Stimulated activated CD4-positive, alpha-beta T cell treated with anti-CD3 and anti-CD28 coated beads, Interleukin-1b, Interleukin-23, amount 100 ng/mL, for 4 hours (primary cell): ENCODE measurements at regions not wholly inside any gene's neighbourhood (a gene's known extent, or its start where the extent isn't known, plus 50 kb on each side); places are given as distances from the start of the nearest gene placed in this dataset.

Source experiments
- DNase-seq, 2 donors: peaks; one replicate each; pipeline ENCODE4 v3.0.0-alpha.2; 2020; ENCODE audit warnings: low read depth in 2 of 2

GRCh38 chr4:11603591-11604194, 175.0 kb upstream of the HS3ST1 start:
- DNase-seq = no peak

DNA sequence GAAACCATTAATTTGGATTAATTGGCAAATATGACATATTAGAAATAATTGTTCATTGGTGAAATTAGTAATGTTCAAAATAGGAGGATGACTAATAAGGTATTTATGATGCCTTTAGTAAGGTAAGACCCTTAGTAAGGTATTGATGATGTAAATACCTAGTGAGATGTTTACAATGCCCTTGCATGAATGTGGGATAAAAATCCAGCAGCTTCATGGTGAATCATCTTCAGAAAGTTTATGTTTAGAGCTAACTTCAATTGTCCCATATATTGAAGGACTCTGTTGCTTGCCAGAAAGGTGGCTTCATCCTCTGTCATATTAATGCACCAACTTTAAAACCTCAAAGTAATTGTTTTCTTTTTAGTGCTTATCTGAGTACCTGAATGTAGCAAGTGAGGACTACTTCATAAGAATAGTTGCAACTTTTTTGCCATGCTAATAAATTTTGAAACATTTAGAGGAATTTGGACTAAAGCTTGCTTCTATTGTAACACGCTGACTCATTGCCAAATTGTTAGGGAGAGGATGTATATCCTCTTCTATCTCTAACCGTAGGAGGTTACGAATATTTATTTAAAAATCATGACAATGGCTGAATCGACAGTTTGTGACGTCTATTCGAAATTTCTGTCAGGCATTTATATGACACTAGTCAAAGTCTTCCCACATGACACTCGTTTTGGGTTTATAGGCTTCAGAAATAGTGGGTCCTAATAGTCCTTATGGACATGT, 174.1 kb upstream of the HS3ST1 start:
- DNase-seq = no peak

DNA sequence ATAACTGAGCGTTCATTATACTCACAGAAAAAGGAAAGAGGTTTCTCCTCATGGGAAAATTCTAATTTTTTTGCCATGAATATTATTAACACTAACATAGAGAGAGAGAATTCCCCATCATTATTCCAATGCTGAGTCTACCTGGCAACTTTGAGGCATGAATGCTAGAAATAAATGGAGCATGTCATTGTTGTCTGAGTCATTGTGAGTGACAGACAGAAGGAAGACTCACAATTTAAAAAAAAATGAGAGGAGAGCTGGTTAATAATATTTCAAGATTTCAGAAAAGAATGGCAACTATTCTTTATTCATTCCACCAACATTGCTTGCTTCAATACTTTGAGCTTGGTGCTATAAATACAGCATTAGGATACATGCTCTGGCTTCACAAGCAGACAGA, 170.4 kb upstream of the HS3ST1 start:
- DNase-seq = no peak

GRCh38 chr4:11598591-11598990, 169.9 kb upstream of the HS3ST1 start:
- no peak for DNase-seq

DNA sequence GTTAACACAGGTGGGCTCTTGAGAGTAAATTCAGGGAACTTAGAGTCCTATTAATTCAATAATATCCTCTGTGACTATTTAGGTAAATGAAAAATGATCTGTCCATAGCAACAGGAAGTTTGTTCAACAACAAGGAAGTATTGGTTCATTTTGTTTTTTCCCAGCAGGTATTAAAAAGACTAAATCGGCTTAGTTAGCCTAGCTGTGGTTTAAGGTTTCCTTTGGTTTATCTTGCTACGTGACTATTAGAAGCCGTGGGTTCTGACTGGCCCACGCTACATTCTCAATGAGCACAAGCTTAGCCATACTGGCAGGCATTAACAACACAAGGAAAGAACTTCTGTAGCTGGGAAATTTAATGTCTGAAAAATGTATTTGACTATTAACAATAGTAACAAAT, 168.8 kb upstream of the HS3ST1 start:
- DNase-seq = no peak

- no peak for DNase-seq
Measured at GRCh38 chr4:11596989-11597388, 168.3 kb upstream of the HS3ST1 start.

- DNase-seq = no peak
Measured at GRCh38 chr4:11593576-11594116, 165.0 kb upstream of the HS3ST1 start.

DNA sequence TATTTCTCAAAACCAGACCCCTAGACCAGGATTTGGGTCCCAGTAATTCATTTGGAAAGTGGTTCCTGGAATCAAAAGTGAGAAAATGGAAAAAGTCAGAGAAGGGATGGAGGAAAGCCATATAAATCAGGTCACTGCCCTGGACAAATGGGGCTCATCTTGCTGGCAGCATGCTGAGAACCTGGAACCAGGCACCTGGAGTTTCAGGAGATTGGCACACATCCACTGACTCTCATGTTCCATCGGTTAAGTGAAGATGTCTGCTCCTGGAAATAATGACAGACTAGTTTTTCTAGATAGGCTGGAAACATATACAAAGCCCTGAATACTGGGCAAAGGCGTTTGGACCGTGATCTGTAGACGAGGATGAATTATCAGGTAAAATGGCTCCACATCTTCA, 163.6 kb upstream of the HS3ST1 start:
- no peak for DNase-seq

GRCh38 chr4:11590132-11590531, 161.4 kb upstream of the HS3ST1 start:
- DNase-seq = no peak

- no peak for DNase-seq
Measured at GRCh38 chr4:11589676-11590075, 161.0 kb upstream of the HS3ST1 start.

GRCh38 chr4:11587797-11588196, 159.1 kb upstream of the HS3ST1 start:
- DNase-seq = no peak

GRCh38 chr4:11585506-11585905, 156.8 kb upstream of the HS3ST1 start:
- DNase-seq = no peak

- no peak for DNase-seq
Measured at GRCh38 chr4:11568511-11568910, 139.8 kb upstream of the HS3ST1 start.

DNA sequence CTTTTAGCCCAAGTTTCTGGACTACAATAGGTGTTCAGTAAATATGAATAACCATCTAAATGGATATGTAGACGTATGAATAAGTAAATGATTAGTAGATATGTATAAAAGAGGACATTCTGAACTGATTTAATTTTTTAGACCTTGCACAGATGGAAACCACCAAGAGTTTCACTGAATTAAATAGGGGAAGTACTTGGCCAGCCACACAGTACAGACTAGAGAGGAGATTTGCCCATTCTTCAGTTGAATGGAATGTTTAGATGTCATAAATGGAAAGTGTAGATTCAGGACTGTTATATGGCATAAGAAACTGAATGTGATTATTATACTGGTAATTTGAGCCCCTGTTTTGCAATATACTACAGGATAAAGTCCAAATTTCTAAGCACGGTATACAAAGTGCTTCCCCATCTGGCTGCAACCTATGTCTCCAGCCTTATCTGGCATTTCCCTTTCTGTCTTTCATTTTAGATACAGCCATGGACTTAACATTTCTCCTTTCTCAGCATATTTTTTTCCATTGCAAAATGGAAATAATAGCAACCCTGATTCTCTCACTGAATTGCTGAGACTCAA, 137.8 kb upstream of the HS3ST1 start:
- no peak for DNase-seq

DNA sequence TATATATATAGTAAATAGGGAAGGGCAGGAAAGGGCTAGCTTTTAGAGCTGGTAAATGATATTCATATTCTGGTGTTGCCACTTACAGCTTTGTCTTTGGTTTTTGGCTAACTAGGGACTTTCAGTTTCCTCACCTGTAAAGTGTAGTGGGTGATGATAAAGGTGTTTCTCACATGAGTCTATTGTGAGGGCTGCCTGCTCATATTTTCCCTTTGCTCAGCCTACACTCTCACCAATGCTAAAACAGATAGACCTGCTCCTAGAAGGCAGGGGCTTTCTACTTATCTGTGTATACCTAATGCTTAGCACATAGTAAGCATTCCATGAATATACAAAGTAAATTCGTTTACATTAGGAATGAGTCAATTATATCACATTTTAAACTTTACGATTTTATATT, 137.2 kb upstream of the HS3ST1 start:
- DNase-seq = no peak

DNA sequence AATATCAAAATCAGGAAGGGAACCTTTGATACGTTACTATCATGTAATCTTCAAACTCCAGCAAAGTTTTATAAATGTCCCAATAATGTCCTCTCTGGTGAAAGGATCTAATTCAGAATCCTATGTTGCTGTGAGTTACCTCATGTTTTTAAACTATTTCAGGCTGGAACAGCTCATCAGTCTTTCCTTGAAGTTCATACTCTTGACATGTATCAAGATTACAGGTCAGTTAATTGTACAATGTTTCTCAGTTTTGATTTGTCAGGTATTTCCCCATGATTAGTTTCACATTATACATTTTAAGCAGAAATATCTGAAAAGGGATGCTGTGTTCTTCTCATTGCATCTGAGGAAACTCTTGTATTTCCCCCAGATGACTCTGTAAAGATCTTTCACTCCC, 136.5 kb upstream of the HS3ST1 start:
- no peak for DNase-seq

DNA sequence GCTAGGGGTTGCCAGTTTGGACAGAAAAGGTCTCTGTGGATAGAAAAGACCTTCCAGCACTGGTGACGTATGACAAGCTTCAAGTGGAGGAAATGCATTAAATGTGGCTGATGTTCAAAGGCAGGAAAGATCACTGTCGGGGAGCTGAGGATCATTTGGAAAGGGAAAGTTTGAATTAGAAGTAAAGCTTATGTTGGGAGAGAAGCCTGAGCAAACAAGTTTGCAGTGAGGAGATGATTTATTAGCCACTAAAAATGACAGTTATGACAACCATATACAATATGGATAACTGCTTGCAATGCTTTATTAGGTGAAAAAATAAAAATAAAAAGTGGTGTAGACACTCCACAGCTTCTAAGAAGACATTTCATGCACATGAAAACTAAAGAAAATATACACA, 135.3 kb upstream of the HS3ST1 start:
- no peak for DNase-seq

DNA sequence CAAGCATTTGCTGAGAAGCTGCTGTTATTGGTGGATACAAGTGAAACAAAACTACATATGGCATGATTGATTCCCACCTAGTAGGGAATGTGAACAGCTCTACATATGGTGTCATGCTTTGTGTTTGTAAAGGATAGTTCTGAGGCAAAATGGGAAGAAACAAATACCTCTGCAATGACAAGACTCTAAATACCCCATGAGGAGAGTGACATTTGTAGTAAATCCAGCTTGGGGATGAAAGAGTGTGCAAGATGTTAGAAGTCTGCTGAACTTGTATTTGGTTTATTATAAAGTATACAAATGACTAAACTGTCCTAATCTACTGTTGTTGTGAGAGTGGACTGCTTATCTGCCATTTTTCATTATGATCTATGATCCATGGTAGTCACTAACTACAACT, 120.8 kb upstream of the HS3ST1 start:
- no peak for DNase-seq

GRCh38 chr4:11548597-11549082, 119.9 kb upstream of the HS3ST1 start:
- no peak for DNase-seq

DNA sequence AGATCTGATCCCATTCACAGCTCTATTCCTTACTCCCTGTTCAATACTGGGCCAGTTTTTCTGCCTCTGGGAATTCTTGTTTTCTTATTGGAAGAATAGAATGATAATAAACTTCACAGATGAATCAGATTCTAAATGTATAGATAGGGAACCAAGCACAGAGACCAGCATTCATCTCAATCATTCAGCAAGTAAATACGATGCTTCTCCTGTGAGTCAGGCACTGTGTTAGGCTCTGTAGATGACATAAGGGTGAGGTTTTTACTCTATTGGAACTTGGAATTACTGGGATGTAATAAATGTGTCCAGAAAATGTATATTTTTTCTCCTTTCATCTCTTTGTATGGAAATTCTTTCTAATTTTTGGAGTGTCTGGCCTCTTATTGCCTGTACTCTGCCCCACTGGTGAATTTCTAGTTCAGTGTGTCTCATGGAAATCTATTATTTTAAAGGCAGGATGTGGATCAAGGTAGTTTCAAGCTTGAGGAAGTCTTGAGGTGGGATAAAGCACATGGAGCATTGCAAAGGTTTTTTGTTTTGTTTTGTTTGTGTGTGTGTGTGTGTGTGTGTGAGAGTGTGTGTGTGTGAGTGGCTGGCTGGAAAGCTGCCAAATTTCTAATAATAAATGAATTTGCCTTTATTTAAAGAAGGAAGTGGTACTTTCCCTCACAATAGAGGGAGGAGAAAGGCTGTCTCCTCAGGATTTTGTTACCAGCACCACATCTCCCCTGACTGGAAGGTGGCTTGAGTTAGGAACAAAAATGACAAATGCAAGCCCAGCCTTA, 117.9 kb upstream of the HS3ST1 start:
- DNase-seq = no peak

- no peak for DNase-seq
Measured at GRCh38 chr4:11545651-11546050, 117.0 kb upstream of the HS3ST1 start.

- DNase-seq = no peak
Measured at GRCh38 chr4:11544211-11544610, 115.5 kb upstream of the HS3ST1 start.
